Panc1 (cell line): ENCODE measurements at regions not wholly inside any gene's neighbourhood (a gene's known extent, or its start where the extent isn't known, plus 50 kb on each side); places are given as distances from the start of the nearest gene placed in this dataset.

Experiments used
- ATAC-seq: fragments of 200-7000 bp; cut with Tn5 transposase; 2 replicates; pipeline ENCODE4 v1.9.1; 2020; ENCODE audit warnings: mild to moderate bottlenecking, moderate library complexity
- BruUV-seq: library from RNA; stranded (reverse); fragments of 400-500 nt; replicated peaks from 2 replicates; lab custom pipeline; 2021; lab: Mats Ljungman, UMichigan
- CTCF ChIA-PET: fragments of 300-600 bp; sonication (Branson Sonifier 250); formaldehyde crosslinking; loops from one replicate; lab custom pipeline; 2022; ENCODE audit warnings: antibody characterized with exemption; lab: Charles Lee
- POLR2A ChIA-PET: fragments of 300-600 bp; sonication (Branson Sonifier 250); formaldehyde crosslinking; loops from one replicate; lab custom pipeline; 2022; ENCODE audit warnings: antibody characterized with exemption; lab: Charles Lee
- DNase-seq: peaks from one replicate; pipeline ENCODE4 v3.0.0-alpha.2; 2010; ENCODE audit warnings: low read depth, low spot score
- H3K27ac ChIP-seq: 2 replicates; pipeline ENCODE4 v1.5.1; 2011; ENCODE audit warnings: mild to moderate bottlenecking, low read length, inconsistent platforms
- H3K27me3 ChIP-seq: fragments of 200-500 bp; sonication (Bioruptor generic); 2 replicates; pipeline ENCODE4 v1.6.0; 2014; ENCODE audit warnings: low read length, inconsistent platforms; ENCODE audit not compliant: control insufficient read depth, insufficient read depth
- H3K36me3 ChIP-seq: fragments of 200-500 bp; sonication (Bioruptor generic); 2 replicates; pipeline ENCODE4 v1.5.1; 2014; ENCODE audit warnings: inconsistent platforms, mild to moderate bottlenecking, low read length, moderate library complexity; ENCODE audit not compliant: control insufficient read depth, insufficient read depth
- H3K4me1 ChIP-seq: 2 replicates; pipeline ENCODE4 v1.5.1; 2011; ENCODE audit warnings: inconsistent platforms, mild to moderate bottlenecking, low read length, moderate library complexity; ENCODE audit not compliant: control insufficient read depth, insufficient read depth
- H3K4me3 ChIP-seq, 2 experiments: 2 replicates each; pipeline ENCODE4 v1.5.1; 2011 to 2012; ENCODE audit warnings: low read depth in 2 of 2, low read length in 2 of 2, mild to moderate bottlenecking in 2 of 2, inconsistent platforms in 1 of 2, moderate library complexity in 1 of 2
- H3K9me3 ChIP-seq: fragments of 200-500 bp; sonication (Bioruptor generic); 2 replicates; pipeline ENCODE4 v1.5.1; 2014; ENCODE audit warnings: low read depth, mild to moderate bottlenecking, inconsistent platforms, low read length, moderate library complexity; ENCODE audit not compliant: control insufficient read depth, insufficient read depth
- POLR2AphosphoS5 ChIP-seq: IDR thresholded peaks from 2 replicates; pipeline ENCODE4 v1.6.1; 2012; ENCODE audit warnings: mild to moderate bottlenecking, low read depth, low read length, moderate library complexity
- SIN3A ChIP-seq: IDR thresholded peaks from 2 replicates; pipeline ENCODE4 v1.6.1; 2012; ENCODE audit warnings: low read depth, mild to moderate bottlenecking, low read length, moderate library complexity, borderline replicate concordance; ENCODE audit not compliant: insufficient read depth
- TCF7L2 ChIP-seq: IDR thresholded peaks from 2 replicates; pipeline ENCODE4 v1.6.1; 2011; ENCODE audit warnings: mild to moderate bottlenecking, low read depth, low read length, inconsistent platforms
- in situ Hi-C: cut with HindIII; loops from 2 replicates; pipeline ENCODE4 v1.10.0; 2016; ENCODE audit warnings: low sequenced_read_pairs, low pct_unique_long_range_greater_than_20kb
- intact Hi-C: fragments of 100-400 bp; cut with micrococcal nuclease; formaldehyde crosslinking; loops from one replicate; pipeline ENCODE4 v1.10.0; 2022; ENCODE audit not compliant: unreplicated experiment
- TF ChIP-seq, protein P1 (sequence below): fragments of 450-650 bp; IDR thresholded peaks from 2 replicates; pipeline ENCODE4 v1.5.1; 2017; ENCODE audit warnings: mild to moderate bottlenecking
- TF ChIP-seq, protein P2 (sequence below), 2 experiments: IDR thresholded peaks; 2 replicates each; pipeline ENCODE4 v1.6.1; 2011 to 2012; ENCODE audit warnings: low read depth in 2 of 2, control low read depth in 1 of 2, low read length in 1 of 2, mild to moderate bottlenecking in 1 of 2, moderate library complexity in 1 of 2; ENCODE audit not compliant: insufficient read depth in 1 of 2

GRCh38 chr3:18098960-18099587 is 326.1 kb downstream of the SATB1 start:
- DNase-seq (peak; percentile 42), ATAC-seq (peak; percentile 89)
- no TSS peak for BruUV-seq
- CTCF ChIA-PET: no interaction called here
- no peak for TF ChIP-seq TCF7L2
- no peak for TF ChIP-seq POLR2AphosphoS5
- TF ChIP-seq, protein P1, sequence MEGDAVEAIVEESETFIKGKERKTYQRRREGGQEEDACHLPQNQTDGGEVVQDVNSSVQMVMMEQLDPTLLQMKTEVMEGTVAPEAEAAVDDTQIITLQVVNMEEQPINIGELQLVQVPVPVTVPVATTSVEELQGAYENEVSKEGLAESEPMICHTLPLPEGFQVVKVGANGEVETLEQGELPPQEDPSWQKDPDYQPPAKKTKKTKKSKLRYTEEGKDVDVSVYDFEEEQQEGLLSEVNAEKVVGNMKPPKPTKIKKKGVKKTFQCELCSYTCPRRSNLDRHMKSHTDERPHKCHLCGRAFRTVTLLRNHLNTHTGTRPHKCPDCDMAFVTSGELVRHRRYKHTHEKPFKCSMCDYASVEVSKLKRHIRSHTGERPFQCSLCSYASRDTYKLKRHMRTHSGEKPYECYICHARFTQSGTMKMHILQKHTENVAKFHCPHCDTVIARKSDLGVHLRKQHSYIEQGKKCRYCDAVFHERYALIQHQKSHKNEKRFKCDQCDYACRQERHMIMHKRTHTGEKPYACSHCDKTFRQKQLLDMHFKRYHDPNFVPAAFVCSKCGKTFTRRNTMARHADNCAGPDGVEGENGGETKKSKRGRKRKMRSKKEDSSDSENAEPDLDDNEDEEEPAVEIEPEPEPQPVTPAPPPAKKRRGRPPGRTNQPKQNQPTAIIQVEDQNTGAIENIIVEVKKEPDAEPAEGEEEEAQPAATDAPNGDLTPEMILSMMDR: no peak
- no peak for TF ChIP-seq SIN3A
- TF ChIP-seq, protein P2, sequence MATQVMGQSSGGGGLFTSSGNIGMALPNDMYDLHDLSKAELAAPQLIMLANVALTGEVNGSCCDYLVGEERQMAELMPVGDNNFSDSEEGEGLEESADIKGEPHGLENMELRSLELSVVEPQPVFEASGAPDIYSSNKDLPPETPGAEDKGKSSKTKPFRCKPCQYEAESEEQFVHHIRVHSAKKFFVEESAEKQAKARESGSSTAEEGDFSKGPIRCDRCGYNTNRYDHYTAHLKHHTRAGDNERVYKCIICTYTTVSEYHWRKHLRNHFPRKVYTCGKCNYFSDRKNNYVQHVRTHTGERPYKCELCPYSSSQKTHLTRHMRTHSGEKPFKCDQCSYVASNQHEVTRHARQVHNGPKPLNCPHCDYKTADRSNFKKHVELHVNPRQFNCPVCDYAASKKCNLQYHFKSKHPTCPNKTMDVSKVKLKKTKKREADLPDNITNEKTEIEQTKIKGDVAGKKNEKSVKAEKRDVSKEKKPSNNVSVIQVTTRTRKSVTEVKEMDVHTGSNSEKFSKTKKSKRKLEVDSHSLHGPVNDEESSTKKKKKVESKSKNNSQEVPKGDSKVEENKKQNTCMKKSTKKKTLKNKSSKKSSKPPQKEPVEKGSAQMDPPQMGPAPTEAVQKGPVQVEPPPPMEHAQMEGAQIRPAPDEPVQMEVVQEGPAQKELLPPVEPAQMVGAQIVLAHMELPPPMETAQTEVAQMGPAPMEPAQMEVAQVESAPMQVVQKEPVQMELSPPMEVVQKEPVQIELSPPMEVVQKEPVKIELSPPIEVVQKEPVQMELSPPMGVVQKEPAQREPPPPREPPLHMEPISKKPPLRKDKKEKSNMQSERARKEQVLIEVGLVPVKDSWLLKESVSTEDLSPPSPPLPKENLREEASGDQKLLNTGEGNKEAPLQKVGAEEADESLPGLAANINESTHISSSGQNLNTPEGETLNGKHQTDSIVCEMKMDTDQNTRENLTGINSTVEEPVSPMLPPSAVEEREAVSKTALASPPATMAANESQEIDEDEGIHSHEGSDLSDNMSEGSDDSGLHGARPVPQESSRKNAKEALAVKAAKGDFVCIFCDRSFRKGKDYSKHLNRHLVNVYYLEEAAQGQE (IDR thresholded peaks at IDR 0.05; ENCODE audit: insufficient read depth in 1 of 2, low read depth in 2 of 2, low read length in 1 of 2): no peak
- in situ Hi-C loops: no loop called here
- POLR2A ChIA-PET: no interaction called here
- Histone ChIP-seq H3K36me3 (no peaks in the 10 kb centered on the region), H3K27me3 (no peaks in the 10 kb centered on the region), H3K4me3 (no peak overlapping the region; a peak in 1 of 4 replicates), H3K9me3 (no peaks in the 10 kb centered on the region), H3K4me1 (no peaks in the 10 kb centered on the region), H3K27ac (no peak overlapping the region)
- intact Hi-C loops: no loop called here

DNA sequence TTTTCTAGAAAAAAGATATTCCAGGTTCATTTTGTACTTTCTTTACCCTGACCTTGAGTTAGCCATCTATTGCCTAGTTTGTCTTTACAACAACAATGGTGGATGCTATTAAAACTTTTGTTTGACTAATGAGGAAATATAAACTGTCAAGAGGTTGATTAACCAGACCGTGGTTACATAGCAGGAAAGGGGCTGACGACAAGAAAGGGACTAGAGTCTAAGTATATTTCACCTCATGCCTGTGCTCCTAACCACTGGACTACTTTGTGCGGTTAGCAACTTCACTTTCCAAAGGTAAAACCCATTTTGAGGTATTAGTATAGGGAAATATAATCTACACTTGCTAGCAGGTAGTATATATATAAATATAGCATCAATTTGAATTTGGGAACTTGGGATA is 327.1 kb downstream of the SATB1 start:
- in situ Hi-C loops: no loop called here

More for the DNA sequence above, 327.1 kb downstream of the SATB1 start:
- no peaks in the 10 kb centered on the region for H3K36me3 ChIP-seq
- ATAC-seq: no peak
- ChIA-PET CTCF (no interaction called here), POLR2A (no interaction called here)
- TF ChIP-seq TCF7L2 (no peak), POLR2AphosphoS5 (no peak)
- TF ChIP-seq, protein P1: no peak
- no peak overlapping the region for H3K4me3 ChIP-seq
- H3K27ac ChIP-seq: no peak overlapping the region
- intact Hi-C loops: no loop called here
- no peaks in the 10 kb centered on the region for H3K9me3 ChIP-seq
- no peak for DNase-seq
- H3K4me1 ChIP-seq: no peaks in the 10 kb centered on the region
- H3K27me3 ChIP-seq: no peaks in the 10 kb centered on the region
- BruUV-seq: no TSS peak
